SK-N-SH treated with all-trans-retinoic acid at 6 μM for 48 hours (cell line): ENCODE measurements at regions not wholly inside any gene's neighbourhood (a gene's known extent, or its start where the extent isn't known, plus 50 kb on each side); places are given as distances from the start of the nearest gene placed in this dataset.

Experiments used
- GLIS3 ChIP-seq: fragments of 250-450 bp; sonication (Bioruptor Pico); IDR thresholded peaks from 2 replicates; pipeline ENCODE4 v1.5.0; 2020; ENCODE audit warnings: mild to moderate bottlenecking, moderate library complexity
- OSR1 ChIP-seq: fragments of 250-450 bp; sonication (Bioruptor Pico); IDR thresholded peaks from 2 replicates; pipeline ENCODE4 v1.8.0; 2022; ENCODE audit warnings: moderate library complexity, mild to moderate bottlenecking, inconsistent platforms
- RARB ChIP-seq: fragments of 250-450 bp; sonication (Bioruptor Pico); IDR thresholded peaks from 2 replicates; pipeline ENCODE4 v1.8.0; 2021; ENCODE audit warnings: mild to moderate bottlenecking, moderate library complexity
- SNAI2 ChIP-seq: fragments of 250-450 bp; sonication (Bioruptor Pico); IDR thresholded peaks from 2 replicates; pipeline ENCODE4 v1.5.0; 2020; ENCODE audit warnings: mild to moderate bottlenecking, moderate library complexity
- TOX ChIP-seq: fragments of 250-450 bp; sonication (Bioruptor Pico); IDR thresholded peaks from 2 replicates; pipeline ENCODE4 v1.8.0; 2021; ENCODE audit warnings: mild to moderate bottlenecking, moderate library complexity, borderline replicate concordance

DNA sequence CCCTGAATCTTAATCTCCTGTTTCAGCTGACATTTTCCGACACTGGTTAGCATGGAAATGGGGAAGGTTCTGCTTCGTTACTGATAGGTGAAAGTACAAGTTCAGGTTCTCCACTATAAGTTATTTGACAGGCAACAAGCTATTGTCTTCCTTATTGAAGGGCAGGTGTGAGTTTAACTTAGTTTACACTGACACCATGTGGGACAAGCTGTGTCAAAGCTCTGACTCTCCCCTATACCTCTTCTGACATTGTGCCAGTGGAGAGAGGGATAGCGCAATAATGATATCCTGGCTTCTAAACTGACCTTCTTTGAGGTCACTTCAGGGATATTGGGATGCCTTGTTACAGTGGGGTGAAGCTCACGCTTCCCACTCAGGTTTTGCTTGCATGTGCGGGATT lies 587.0 kb upstream of the SLITRK5 start:
- no peak for TF ChIP-seq TOX (CRISPR knock-in tag)
- no peak for TF ChIP-seq OSR1 (CRISPR knock-in tag)
- no peak for TF ChIP-seq GLIS3
- no peak for TF ChIP-seq RARB (CRISPR knock-in tag)
- no peak for TF ChIP-seq SNAI2 (CRISPR knock-in tag)
